ENCODE measurements at regions not wholly inside any gene's neighbourhood (a gene's known extent, or its start where the extent isn't known, plus 50 kb on each side); places are given as distances from the start of the nearest gene placed in this dataset.

DNA sequence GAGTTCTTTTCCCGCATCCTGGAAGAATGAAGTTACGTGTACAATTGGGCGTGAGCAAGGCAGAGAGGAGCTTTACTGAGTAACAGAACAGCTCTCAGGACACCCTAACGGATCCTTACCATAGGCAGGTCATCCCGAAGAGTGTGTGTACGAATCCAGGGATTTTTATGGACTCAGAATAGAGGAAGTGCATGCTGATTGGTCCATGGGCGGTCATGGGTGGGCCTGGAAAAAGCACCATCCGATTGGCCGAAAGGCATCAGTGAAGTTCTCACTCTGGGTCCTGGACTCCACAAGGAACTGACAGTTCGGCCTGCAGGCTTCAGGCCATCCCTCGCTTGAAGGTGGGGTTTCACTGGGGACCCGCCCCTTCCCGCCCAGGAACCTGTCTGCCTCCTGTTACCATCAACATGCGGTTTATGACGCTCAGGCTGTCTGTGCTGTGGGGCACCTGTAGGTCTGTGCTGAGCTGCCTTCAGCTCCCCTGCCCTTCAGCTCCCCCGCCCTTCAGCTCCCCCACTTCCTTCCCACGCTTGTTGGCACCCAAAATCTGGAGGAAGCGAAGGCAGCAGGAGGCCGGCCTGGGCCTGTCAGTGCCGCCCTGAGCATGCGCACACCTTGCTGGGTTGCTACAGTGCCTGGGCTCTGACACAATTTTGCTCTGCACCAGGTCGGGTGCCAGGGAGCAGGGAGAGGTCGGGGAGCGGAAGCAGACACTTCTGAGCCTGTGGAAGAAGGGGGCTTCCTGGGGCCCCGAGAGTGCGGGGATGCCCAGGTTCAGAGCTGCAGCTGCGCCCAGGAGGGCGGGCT, 57.9 kb upstream of the MANEA start:
- no peaks in the 10 kb centered on the region for H3K9me3 ChIP-seq (ENCODE audit: control insufficient read depth in 2 of 2, insufficient read depth in 1 of 2, low read depth in 1 of 2, low read length in 1 of 2)
- no peak overlapping the region for H3K27ac ChIP-seq (ENCODE audit: low read depth in 1 of 3, low read length in 2 of 3)
- H3K4me1 ChIP-seq (ENCODE audit: control insufficient read depth in 3 of 3, insufficient read depth in 2 of 3, low read depth in 1 of 3, low read length in 2 of 3) = no peaks in the 10 kb centered on the region
- WGBS, 3 donors = 86 to 93% (median 89%) methylated on average over 28 of the region's 28 CpGs
- no peaks in the 10 kb centered on the region for H3K27me3 ChIP-seq (ENCODE audit: control insufficient read depth in 3 of 3, insufficient read depth in 3 of 3, low read length in 3 of 3)
- FAIRE-seq (no peak), DNase-seq (no peak)
- H3K4me3 ChIP-seq (ENCODE audit: low read depth in 1 of 3, low read length in 3 of 3) = no peak overlapping the region
- no peaks in the 10 kb centered on the region for H3K36me3 ChIP-seq (ENCODE audit: control insufficient read depth in 3 of 3, insufficient read depth in 2 of 3, low read depth in 1 of 3, low read length in 3 of 3)

DNA sequence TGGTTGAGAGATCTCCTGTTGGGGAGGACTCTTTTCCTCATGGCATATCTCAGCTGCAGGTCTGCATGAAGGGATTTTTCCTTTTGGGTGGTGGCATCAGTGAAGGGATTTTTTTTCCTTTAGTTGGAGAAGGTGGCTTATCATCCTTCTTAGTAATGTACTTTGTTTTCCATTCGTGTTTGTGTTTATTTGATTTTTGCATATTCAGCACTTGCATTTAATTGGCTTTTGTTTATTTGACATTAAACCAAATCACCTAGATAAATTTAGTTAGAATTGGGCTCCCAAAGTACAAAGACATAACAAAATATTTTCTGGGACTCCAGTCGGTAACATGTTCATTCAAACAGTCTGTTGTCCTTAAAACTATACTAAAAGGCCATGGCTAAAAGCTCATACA, 56.2 kb upstream of the MANEA start:
- FAIRE-seq (no peak), DNase-seq (no peak)
- Histone ChIP-seq H3K27me3 (ENCODE audit: control insufficient read depth in 3 of 3, insufficient read depth in 3 of 3, low read length in 3 of 3) (no peaks in the 10 kb centered on the region), H3K36me3 (ENCODE audit: control insufficient read depth in 3 of 3, insufficient read depth in 2 of 3, low read depth in 1 of 3, low read length in 3 of 3) (no peaks in the 10 kb centered on the region), H3K9me3 (ENCODE audit: control insufficient read depth in 2 of 2, insufficient read depth in 1 of 2, low read depth in 1 of 2, low read length in 1 of 2) (no peaks in the 10 kb centered on the region), H3K4me1 (ENCODE audit: control insufficient read depth in 3 of 3, insufficient read depth in 2 of 3, low read depth in 1 of 3, low read length in 2 of 3) (no peaks in the 10 kb centered on the region), H3K27ac (ENCODE audit: low read depth in 1 of 3, low read length in 2 of 3) (no peak overlapping the region), H3K4me3 (ENCODE audit: low read depth in 1 of 3, low read length in 3 of 3) (no peak overlapping the region)
- 24 to 39% (median 33%) methylated on average over 2 of the region's 2 CpGs for WGBS, 3 donors

All from small intestine (tissue), 7 donors.